H9 (cell line): ENCODE measurements at regions not wholly inside any gene's neighbourhood (a gene's known extent, or its start where the extent isn't known, plus 50 kb on each side); places are given as distances from the start of the nearest gene placed in this dataset.
"Not testable (repeated sequence)": the region's sequence is repeated elsewhere in the genome, so short reads cannot be mapped to it uniquely, and the experiment has no call there.

ENCODE experiments used
- DNase-seq: peaks from one replicate; pipeline ENCODE4 v3.0.0-alpha.2; 2017
- H2AFZ ChIP-seq: one replicate; pipeline ENCODE4 v1.6.1; 2013; ENCODE audit warnings: mild to moderate bottlenecking, low read length, control low read depth, moderate library complexity
- H2AK5ac ChIP-seq: 2 replicates; pipeline ENCODE4 v1.6.1; 2013; ENCODE audit warnings: low read length, control low read depth, mixed read lengths; ENCODE audit not compliant: insufficient read length
- H2BK120ac ChIP-seq: one replicate; pipeline ENCODE4 v1.6.1; 2013; ENCODE audit warnings: low read depth, mild to moderate bottlenecking, low read length, control low read depth, inconsistent platforms; ENCODE audit not compliant: poor library complexity, severe bottlenecking
- H2BK12ac ChIP-seq: 2 replicates; pipeline ENCODE4 v1.6.1; 2013; ENCODE audit warnings: low read length, control low read depth, mixed read lengths, low read depth; ENCODE audit not compliant: insufficient read length
- H2BK15ac ChIP-seq: 2 replicates; pipeline ENCODE4 v1.6.1; 2013; ENCODE audit warnings: low read depth, low read length, control low read depth
- H2BK20ac ChIP-seq: one replicate; pipeline ENCODE4 v1.6.1; 2013; ENCODE audit warnings: low read depth, mild to moderate bottlenecking, low read length, control low read depth, inconsistent platforms; ENCODE audit not compliant: poor library complexity, severe bottlenecking
- H2BK5ac ChIP-seq: 2 replicates; pipeline ENCODE4 v1.6.1; 2013; ENCODE audit warnings: low read length, control low read depth, mixed read lengths; ENCODE audit not compliant: insufficient read length
- H3K14ac ChIP-seq: 2 replicates; pipeline ENCODE4 v1.6.1; 2013; ENCODE audit warnings: low read length, control low read depth; ENCODE audit not compliant: insufficient read depth
- H3K18ac ChIP-seq: 2 replicates; pipeline ENCODE4 v1.6.1; 2013; ENCODE audit warnings: low read depth, mild to moderate bottlenecking, mixed read lengths, low read length, control low read depth; ENCODE audit not compliant: insufficient read length
- H3K23ac ChIP-seq: 2 replicates; pipeline ENCODE4 v1.6.1; 2013; ENCODE audit warnings: low read length, control low read depth, mixed read lengths, low read depth; ENCODE audit not compliant: insufficient read length
- H3K23me2 ChIP-seq: 2 replicates; pipeline ENCODE4 v1.6.1; 2013; ENCODE audit warnings: low read depth, mild to moderate bottlenecking, mixed read lengths, low read length, control low read depth; ENCODE audit not compliant: insufficient read length, poor library complexity, severe bottlenecking
- H3K27ac ChIP-seq: 2 replicates; pipeline ENCODE4 v1.5.1; 2013; ENCODE audit warnings: low read length, control low read depth, mixed read lengths, low read depth; ENCODE audit not compliant: insufficient read length
- H3K27me3 ChIP-seq: 2 replicates; pipeline ENCODE4 v1.6.1; 2013; ENCODE audit warnings: low read length, control low read depth, inconsistent platforms; ENCODE audit not compliant: insufficient read depth
- H3K4ac ChIP-seq: 2 replicates; pipeline ENCODE4 v1.6.1; 2013; ENCODE audit warnings: low read depth, mild to moderate bottlenecking, control low read depth, inconsistent platforms, low read length, moderate library complexity
- H3K4me1 ChIP-seq: 2 replicates; pipeline ENCODE4 v1.6.1; 2013; ENCODE audit warnings: low read length, control low read depth, inconsistent platforms; ENCODE audit not compliant: insufficient read depth
- H3K4me2 ChIP-seq: 2 replicates; pipeline ENCODE4 v1.6.1; 2013; ENCODE audit warnings: low read length, control low read depth, mixed read lengths; ENCODE audit not compliant: insufficient read length, insufficient read depth
- H3K56ac ChIP-seq: 2 replicates; pipeline ENCODE4 v1.6.1; 2013; ENCODE audit warnings: low read depth, mild to moderate bottlenecking, mixed read lengths, low read length, control low read depth; ENCODE audit not compliant: insufficient read length
- H3K79me1 ChIP-seq: 2 replicates; pipeline ENCODE4 v1.6.1; 2013; ENCODE audit warnings: low read depth, mild to moderate bottlenecking, moderate library complexity, low read length, control low read depth, inconsistent platforms; ENCODE audit not compliant: insufficient read depth, poor library complexity, severe bottlenecking
- H3K79me2 ChIP-seq: 2 replicates; pipeline ENCODE4 v1.6.1; 2013; ENCODE audit warnings: low read length, control low read depth, inconsistent platforms; ENCODE audit not compliant: insufficient read depth
- H3K9ac ChIP-seq: 2 replicates; pipeline ENCODE4 v1.6.1; 2013; ENCODE audit warnings: low read length, control low read depth, mixed read lengths; ENCODE audit not compliant: insufficient read length; ENCODE audit errors: extremely low read depth
- H3K9me3 ChIP-seq: one replicate; pipeline ENCODE4 v1.6.1; 2013; ENCODE audit warnings: low read depth, low read length, inconsistent platforms; ENCODE audit not compliant: control insufficient read depth
- H3T11ph ChIP-seq: one replicate; pipeline ENCODE4 v1.6.1; 2013; ENCODE audit warnings: mild to moderate bottlenecking, low read length, control low read depth, inconsistent platforms
- H4K20me1 ChIP-seq: one replicate; pipeline ENCODE4 v1.6.1; 2013; ENCODE audit not compliant: control insufficient read depth, insufficient read length, insufficient read depth
- H4K5ac ChIP-seq: 2 replicates; pipeline ENCODE4 v1.6.1; 2013; ENCODE audit warnings: low read depth, mild to moderate bottlenecking, mixed read lengths, low read length, control low read depth; ENCODE audit not compliant: insufficient read length
- H4K8ac ChIP-seq: replicated peaks from 2 replicates; pipeline ENCODE4 v1.6.1; 2013; ENCODE audit warnings: low read length, control low read depth, mixed read lengths, low read depth; ENCODE audit not compliant: insufficient read length
- H4K91ac ChIP-seq: 2 replicates; pipeline ENCODE4 v1.6.1; 2013; ENCODE audit warnings: low read depth, mild to moderate bottlenecking, moderate library complexity, mixed read lengths, low read length, control low read depth; ENCODE audit not compliant: insufficient read length
- H3K27ac Mint-ChIP-seq, 3 experiments: 2 replicates in 2 of 3; 3 replicates in 1 of 3; pipeline ENCODE4 v1.8.0; 2020 to 2021; ENCODE audit warnings: mixed read lengths in 3 of 3, mild to moderate bottlenecking in 1 of 3, moderate library complexity in 1 of 3
- H3K27me3 Mint-ChIP-seq: 2 replicates; pipeline ENCODE4 v1.8.0; 2021; ENCODE audit warnings: low read depth, mild to moderate bottlenecking, moderate library complexity, mixed read lengths
- H3K36me3 Mint-ChIP-seq, 3 experiments: 2 replicates in 2 of 3; 3 replicates in 1 of 3; pipeline ENCODE4 v1.8.0; 2020 to 2021; ENCODE audit warnings: low read depth in 3 of 3, mixed read lengths in 3 of 3; ENCODE audit not compliant: insufficient read depth in 1 of 3
- H3K4me1 Mint-ChIP-seq, 2 experiments: 2 replicates each; pipeline ENCODE4 v1.8.0; 2020; ENCODE audit warnings: mixed read lengths in 2 of 2
- H3K4me3 Mint-ChIP-seq, 2 experiments: 2 replicates in 1 of 2; 3 replicates in 1 of 2; pipeline ENCODE4 v1.8.0; 2020 to 2021; ENCODE audit warnings: mild to moderate bottlenecking in 2 of 2, mixed read lengths in 2 of 2, moderate library complexity in 1 of 2
- H3K9me3 Mint-ChIP-seq, 2 experiments: 2 replicates in 1 of 2; 3 replicates in 1 of 2; pipeline ENCODE4 v1.8.0; 2020; ENCODE audit warnings: mild to moderate bottlenecking in 2 of 2, mixed read lengths in 2 of 2, moderate library complexity in 1 of 2
- WGBS: extraction: QIAGEN DNeasy Blood & Tissue Kit; methylation state at CpG from one replicate; pipeline ENCODE4 v1.1.7; 2013; ENCODE audit warnings: missing lambda C conversion rate, low lambda C conversion rate, mixed read lengths; ENCODE audit not compliant: insufficient read length; ENCODE audit errors: extremely low coverage; 5-methylcytosine and 5-hydroxymethylcytosine counted together
- TF ChIP-seq, protein P1 (sequence below): fragments of 200-600 bp; sonication (generic); conservative IDR thresholded peaks from 3 replicates; pipeline ENCODE4 v1.8.0; 2021; ENCODE audit warnings: antibody characterized with exemption, mild to moderate bottlenecking

DNA sequence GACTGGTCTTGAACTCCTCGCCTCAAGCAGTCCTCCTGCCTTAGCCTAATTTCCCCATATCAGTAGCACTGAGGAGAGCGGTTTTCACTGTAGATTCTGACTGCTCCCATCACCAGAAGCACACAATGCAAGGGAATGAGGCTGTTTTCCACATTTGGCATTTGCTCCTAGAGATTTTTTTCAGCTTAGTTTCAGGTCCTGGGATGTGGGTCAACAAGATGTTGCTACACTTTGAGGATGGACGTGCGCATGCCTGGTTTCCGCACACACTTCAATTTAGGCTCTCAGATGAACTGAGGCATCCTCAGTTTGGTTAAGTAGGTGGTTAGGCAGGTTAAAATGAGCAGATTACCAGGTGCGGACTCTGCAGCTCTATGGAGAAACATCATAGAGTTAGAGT lies 287.1 kb upstream of the LYZL1 start:
- no peaks in the 10 kb centered on the region for H3K79me1 ChIP-seq
- no peak overlapping the region for H3K9ac ChIP-seq
- no peaks in the 10 kb centered on the region for H3K79me2 ChIP-seq
- H3K9me3 ChIP-seq = no peaks in the 10 kb centered on the region
- H2AFZ ChIP-seq = no peak overlapping the region
- H3K27me3 ChIP-seq = no peaks in the 10 kb centered on the region
- Mint-ChIP-seq H3K36me3 (peaks cover 0 to 5% (median 0%) of the 10 kb centered on the region in 3 experiments; a peak in 3 of 7 replicates), H3K27me3 (no peaks in the 10 kb centered on the region), H3K9me3 (peaks cover under 1 to 5% of the 10 kb centered on the region in 2 experiments; a peak in 2 of 5 replicates), H3K4me3 (no peak overlapping the region), H3K27ac (no peak overlapping the region), H3K4me1 (no peaks in the 10 kb centered on the region)
- H3K18ac ChIP-seq = no peak overlapping the region
- no peak overlapping the region for H3T11ph ChIP-seq
- no peak overlapping the region for H4K5ac ChIP-seq
- no peak overlapping the region for H4K91ac ChIP-seq
- no peak overlapping the region for H3K4ac ChIP-seq
- no peak overlapping the region for H3K23ac ChIP-seq
- H3K14ac ChIP-seq = no peak overlapping the region
- no peak overlapping the region for H3K27ac ChIP-seq
- no peak overlapping the region for H2AK5ac ChIP-seq
- H2BK20ac ChIP-seq = no peak overlapping the region
- no peak overlapping the region for H3K56ac ChIP-seq
- H2BK12ac ChIP-seq = no peak overlapping the region
- H4K20me1 ChIP-seq = no peaks in the 10 kb centered on the region
- no peaks in the 10 kb centered on the region for H3K4me1 ChIP-seq
- H2BK5ac ChIP-seq = no peak overlapping the region
- no peaks in the 10 kb centered on the region for H3K23me2 ChIP-seq
- no CpG with 5 or more reads among the region's 6 CpGs for WGBS
- DNase-seq = no peak
- H3K4me2 ChIP-seq = no peak overlapping the region
- TF ChIP-seq, protein P1, sequence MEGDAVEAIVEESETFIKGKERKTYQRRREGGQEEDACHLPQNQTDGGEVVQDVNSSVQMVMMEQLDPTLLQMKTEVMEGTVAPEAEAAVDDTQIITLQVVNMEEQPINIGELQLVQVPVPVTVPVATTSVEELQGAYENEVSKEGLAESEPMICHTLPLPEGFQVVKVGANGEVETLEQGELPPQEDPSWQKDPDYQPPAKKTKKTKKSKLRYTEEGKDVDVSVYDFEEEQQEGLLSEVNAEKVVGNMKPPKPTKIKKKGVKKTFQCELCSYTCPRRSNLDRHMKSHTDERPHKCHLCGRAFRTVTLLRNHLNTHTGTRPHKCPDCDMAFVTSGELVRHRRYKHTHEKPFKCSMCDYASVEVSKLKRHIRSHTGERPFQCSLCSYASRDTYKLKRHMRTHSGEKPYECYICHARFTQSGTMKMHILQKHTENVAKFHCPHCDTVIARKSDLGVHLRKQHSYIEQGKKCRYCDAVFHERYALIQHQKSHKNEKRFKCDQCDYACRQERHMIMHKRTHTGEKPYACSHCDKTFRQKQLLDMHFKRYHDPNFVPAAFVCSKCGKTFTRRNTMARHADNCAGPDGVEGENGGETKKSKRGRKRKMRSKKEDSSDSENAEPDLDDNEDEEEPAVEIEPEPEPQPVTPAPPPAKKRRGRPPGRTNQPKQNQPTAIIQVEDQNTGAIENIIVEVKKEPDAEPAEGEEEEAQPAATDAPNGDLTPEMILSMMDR = no peak
- H2BK15ac ChIP-seq = no peak overlapping the region
- no peak overlapping the region for H4K8ac ChIP-seq
- H2BK120ac ChIP-seq = no peak overlapping the region

DNA sequence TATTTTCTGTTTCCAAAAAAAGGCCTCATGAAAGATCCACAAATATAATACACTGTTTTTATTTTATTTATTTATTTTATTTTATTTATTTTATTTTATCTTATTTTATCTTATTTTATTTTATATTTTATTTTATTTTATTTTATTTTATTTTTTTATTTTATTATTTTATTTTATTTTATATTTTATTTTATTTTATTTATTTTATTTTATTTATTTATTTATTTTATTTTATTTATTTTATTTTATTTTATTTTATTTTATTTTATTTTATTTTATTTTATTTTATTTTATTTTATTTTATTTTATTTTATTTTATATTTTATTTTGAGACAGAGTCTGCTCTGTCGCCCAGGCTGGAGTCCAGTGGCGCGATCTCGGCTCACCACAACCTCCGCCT lies 285.9 kb upstream of the LYZL1 start:
- H2BK15ac ChIP-seq, H3K14ac ChIP-seq, H2BK20ac ChIP-seq, H2AK5ac ChIP-seq, H3K9ac ChIP-seq, H3K27me3 ChIP-seq, H4K8ac ChIP-seq, H3K23me2 ChIP-seq, H4K20me1 ChIP-seq, H2AFZ ChIP-seq, H3K56ac ChIP-seq, H3K9me3 ChIP-seq, H4K91ac ChIP-seq, H3T11ph ChIP-seq, H4K5ac ChIP-seq, H3K27ac Mint-ChIP-seq, H3K79me2 ChIP-seq, H3K4me1 ChIP-seq, H3K4me1 Mint-ChIP-seq, H3K4me2 ChIP-seq, H3K4me3 Mint-ChIP-seq, H2BK5ac ChIP-seq, H3K9me3 Mint-ChIP-seq, H2BK12ac ChIP-seq, H3K79me1 ChIP-seq, DNase-seq, H2BK120ac ChIP-seq, H3K4ac ChIP-seq, H3K27ac ChIP-seq, H3K23ac ChIP-seq, H3K18ac ChIP-seq, H3K27me3 Mint-ChIP-seq: not testable (repeated sequence)
- peaks cover 0 to 15% (median 0%) of the 10 kb centered on the region in 3 experiments; a peak in 3 of 7 replicates for H3K36me3 Mint-ChIP-seq
- no CpG with 5 or more reads among the region's 5 CpGs for WGBS
